ENCODE measurements at regions not wholly inside any gene's neighbourhood (a gene's known extent, or its start where the extent isn't known, plus 50 kb on each side); places are given as distances from the start of the nearest gene placed in this dataset.
A peak's percentile ranks its signal among the peaks of the same experiment; 100 is the strongest.

DNA sequence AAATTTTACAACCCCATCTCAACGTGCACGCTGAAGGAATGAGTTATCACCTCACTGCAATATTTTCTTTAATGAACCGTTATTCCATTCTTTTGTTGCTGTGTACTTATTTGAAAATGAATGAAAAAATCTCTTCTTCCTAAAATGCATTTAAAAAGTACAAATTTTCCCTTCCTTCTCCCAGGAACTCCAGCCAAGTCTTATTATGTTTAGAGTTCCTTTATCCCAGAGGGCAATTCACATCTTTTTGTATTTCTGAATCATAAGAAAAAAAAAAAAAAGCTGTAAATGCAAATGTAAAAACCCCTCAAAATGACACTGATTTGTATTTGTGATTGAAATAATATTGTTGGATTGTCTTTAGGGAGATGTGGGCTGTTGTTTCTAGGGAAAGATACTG lies 2194.3 kb upstream of the CELF4 start:
- H3K4me3 ChIP-seq (ENCODE audit: control insufficient read depth, low read depth, low read length), result no peak overlapping the region
- TF ChIP-seq, protein P1, sequence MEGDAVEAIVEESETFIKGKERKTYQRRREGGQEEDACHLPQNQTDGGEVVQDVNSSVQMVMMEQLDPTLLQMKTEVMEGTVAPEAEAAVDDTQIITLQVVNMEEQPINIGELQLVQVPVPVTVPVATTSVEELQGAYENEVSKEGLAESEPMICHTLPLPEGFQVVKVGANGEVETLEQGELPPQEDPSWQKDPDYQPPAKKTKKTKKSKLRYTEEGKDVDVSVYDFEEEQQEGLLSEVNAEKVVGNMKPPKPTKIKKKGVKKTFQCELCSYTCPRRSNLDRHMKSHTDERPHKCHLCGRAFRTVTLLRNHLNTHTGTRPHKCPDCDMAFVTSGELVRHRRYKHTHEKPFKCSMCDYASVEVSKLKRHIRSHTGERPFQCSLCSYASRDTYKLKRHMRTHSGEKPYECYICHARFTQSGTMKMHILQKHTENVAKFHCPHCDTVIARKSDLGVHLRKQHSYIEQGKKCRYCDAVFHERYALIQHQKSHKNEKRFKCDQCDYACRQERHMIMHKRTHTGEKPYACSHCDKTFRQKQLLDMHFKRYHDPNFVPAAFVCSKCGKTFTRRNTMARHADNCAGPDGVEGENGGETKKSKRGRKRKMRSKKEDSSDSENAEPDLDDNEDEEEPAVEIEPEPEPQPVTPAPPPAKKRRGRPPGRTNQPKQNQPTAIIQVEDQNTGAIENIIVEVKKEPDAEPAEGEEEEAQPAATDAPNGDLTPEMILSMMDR (conservative IDR thresholded peaks at IDR 0.05; ENCODE audit: control insufficient read depth, insufficient read depth, low read depth, low read length), result no peak
- DNase-seq (ENCODE audit: low read depth), result no peak

DNA sequence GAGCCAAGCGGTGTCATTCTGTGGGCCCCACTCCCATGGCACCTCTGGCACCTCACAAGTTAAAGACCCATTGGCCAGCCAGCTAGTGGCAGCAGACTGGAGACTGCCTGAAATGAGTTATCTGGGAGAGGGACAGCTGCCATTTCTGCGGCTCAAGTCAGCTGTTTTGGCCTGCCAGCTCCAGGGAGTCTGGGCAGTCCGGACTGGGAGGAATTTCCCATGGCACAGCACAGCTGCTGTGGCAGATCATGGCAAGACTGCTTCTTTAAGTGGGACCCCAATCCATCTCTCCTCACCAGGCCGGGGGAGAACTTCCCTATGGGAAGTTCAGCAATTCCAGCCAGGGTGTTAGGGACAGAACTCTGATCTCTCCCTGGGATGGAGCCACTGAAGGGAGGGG lies 2187.6 kb upstream of the CELF4 start:
- TF ChIP-seq, protein P1 (conservative IDR thresholded peaks at IDR 0.05; ENCODE audit: control insufficient read depth, insufficient read depth, low read depth, low read length), result no peak
- H3K4me3 ChIP-seq (ENCODE audit: control insufficient read depth, low read depth, low read length), result no peak overlapping the region
- no peak for DNase-seq (ENCODE audit: low read depth)

DNA sequence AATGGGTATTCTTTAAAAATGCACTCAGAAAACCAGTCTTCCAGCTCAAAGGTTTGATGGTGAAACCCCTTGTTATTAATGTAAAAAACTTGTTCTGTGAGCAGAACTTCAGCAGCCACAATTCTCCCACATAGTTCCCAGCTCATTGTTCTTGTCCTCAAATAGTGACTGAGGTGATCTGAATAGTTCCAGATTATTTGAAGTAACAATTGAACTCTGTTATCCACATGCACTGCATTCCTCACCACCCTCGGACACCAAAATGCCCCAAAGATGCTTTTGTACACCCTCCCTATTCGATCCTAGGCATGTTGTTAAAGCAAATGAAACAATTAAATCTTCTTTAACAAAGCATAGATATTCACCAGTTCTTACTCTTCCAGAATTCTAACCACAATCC lies 2186.8 kb upstream of the CELF4 start:
- no peak for DNase-seq (ENCODE audit: low read depth)
- TF ChIP-seq, protein P1 (conservative IDR thresholded peaks at IDR 0.05; ENCODE audit: control insufficient read depth, insufficient read depth, low read depth, low read length), result no peak
- H3K4me3 ChIP-seq (ENCODE audit: control insufficient read depth, low read depth, low read length), result no peak overlapping the region

DNA sequence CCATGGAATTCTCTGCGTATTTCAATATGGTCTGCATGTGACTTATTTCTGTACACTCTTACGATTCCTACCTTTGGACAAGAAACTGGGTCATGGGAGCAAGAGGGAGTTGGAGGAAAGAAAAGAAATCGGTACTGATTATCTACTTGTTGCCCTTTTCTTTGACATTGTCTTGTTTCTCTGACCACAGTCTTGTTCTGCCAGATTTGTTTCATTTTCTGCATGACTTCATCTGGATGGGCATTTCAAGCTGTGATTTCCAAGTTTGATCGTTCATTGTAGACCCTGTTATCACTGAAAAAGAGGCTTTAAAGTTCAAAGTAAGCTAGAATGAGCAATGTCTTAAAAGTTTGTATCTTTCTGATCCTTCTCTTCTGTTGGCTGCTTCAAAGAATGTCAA lies 2186.3 kb upstream of the CELF4 start:
- no peak overlapping the region for H3K4me3 ChIP-seq (ENCODE audit: control insufficient read depth, low read depth, low read length)
- no peak for DNase-seq (ENCODE audit: low read depth)
- TF ChIP-seq, protein P1 (conservative IDR thresholded peaks at IDR 0.05; ENCODE audit: control insufficient read depth, insufficient read depth, low read depth, low read length), result no peak

DNA sequence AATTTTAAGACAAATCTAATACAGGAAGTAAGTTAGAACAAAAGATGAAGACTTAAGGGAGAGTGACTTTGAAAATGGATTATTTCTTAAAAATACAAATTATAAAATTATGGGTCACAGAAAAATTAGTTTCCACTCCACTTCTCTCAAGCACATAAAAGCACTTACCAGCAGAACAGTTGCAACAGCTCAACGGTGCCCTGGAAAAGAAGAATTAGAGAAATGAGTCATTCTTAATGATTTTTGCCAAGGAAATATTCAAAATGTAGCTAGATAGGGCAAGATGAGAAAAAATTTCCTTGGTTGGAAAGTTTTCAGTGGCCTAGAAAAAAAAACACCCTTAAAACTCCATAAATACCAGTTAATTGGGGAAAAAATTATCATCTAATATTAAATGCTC lies 2185.6 kb upstream of the CELF4 start:
- TF ChIP-seq, protein P1 (conservative IDR thresholded peaks at IDR 0.05; ENCODE audit: control insufficient read depth, insufficient read depth, low read depth, low read length), result no peak
- peak; percentile 42 for DNase-seq (ENCODE audit: low read depth)

DNA sequence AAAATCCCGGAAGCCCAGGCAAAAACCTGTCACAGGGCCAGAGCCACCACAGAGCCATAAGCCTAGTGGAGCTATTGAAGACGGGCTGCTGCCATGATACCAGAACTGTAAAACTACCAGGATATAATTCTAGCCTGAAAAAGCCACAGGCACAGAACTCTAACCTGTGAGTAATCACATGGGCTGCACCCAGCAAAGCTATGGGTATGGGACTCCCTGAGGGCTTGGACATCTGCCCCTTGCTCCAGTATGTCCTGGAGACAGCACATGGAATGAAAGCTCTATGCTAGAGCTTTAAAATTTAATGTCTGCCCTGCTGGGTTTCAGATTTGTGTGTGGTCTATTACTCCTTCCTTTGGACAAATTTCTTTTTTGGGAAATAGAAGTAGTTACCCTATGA lies 2183.6 kb upstream of the CELF4 start:
- TF ChIP-seq, protein P1 (conservative IDR thresholded peaks at IDR 0.05; ENCODE audit: control insufficient read depth, insufficient read depth, low read depth, low read length), result no peak
- no peak overlapping the region for H3K4me3 ChIP-seq (ENCODE audit: control insufficient read depth, low read depth, low read length)
- no peak for DNase-seq (ENCODE audit: low read depth)

More for the DNA sequence above, 2185.6 kb upstream of the CELF4 start:
- H3K4me3 ChIP-seq (ENCODE audit: control insufficient read depth, low read depth, low read length), result no peak overlapping the region

DNA sequence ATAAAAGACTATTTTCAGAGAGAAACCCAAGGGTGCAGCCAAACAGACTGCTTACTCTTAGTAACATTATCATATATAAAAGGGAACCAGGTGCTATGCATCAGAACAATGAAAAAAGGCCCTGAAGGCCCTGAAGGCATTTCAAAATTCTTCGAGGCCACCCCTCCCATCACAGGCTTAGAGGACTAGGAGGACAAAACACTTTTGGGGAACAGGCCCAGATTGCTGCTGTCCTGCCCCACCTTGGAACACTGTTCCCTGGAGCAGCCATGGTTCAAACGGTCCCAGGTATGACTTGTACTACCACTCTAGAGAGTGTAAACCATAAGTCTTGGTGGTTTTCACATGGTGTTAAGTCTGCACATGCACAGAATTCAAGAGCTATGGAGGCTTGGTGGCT lies 2183.1 kb upstream of the CELF4 start:
- no peak overlapping the region for H3K4me3 ChIP-seq (ENCODE audit: control insufficient read depth, low read depth, low read length)
- TF ChIP-seq, protein P1 (conservative IDR thresholded peaks at IDR 0.05; ENCODE audit: control insufficient read depth, insufficient read depth, low read depth, low read length), result no peak
- DNase-seq (ENCODE audit: low read depth), result no peak

Data from fibroblast of mammary gland (primary cell).